DOHH2 (cell line): ENCODE measurements at regions not wholly inside any gene's neighbourhood (a gene's known extent, or its start where the extent isn't known, plus 50 kb on each side); places are given as distances from the start of the nearest gene placed in this dataset.

ENCODE experiments used
- EZH2phosphoT487 ChIP-seq: fragments of 200-600 bp; sonication (generic); IDR thresholded peaks from 2 replicates; pipeline ENCODE4 v1.6.1; 2017; ENCODE audit warnings: borderline replicate concordance, mild to moderate bottlenecking, antibody characterized with exemption, low read length, moderate library complexity, mixed read lengths
- TF ChIP-seq, protein P1 (sequence below): fragments of 200-600 bp; sonication (generic); IDR thresholded peaks from one replicate; pipeline ENCODE4 v1.5.1; 2014; ENCODE audit warnings: antibody characterized with exemption, mild to moderate bottlenecking, low read depth, low read length; ENCODE audit not compliant: poor library complexity, severe bottlenecking

DNA sequence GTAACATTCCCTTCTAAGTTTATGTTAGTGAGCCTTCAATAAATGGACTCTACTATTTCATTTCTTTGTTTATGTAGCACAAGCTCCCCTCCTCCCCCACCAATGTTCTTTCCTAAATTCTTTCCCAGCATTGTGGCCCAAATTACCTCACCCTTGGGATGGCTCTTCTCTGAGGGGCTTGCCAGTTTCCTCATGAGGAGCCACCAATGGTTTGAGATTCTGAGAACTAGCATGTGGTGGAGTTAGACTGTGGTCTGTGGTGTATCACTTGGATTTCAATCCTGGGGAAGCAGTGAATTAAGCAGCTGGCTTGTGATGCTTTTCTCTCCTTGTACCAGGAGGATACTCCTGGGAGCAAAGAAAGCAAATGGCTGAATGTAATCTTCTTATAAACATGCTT, 50.0 kb upstream of the NPHP3 start:
- TF ChIP-seq, protein P1, sequence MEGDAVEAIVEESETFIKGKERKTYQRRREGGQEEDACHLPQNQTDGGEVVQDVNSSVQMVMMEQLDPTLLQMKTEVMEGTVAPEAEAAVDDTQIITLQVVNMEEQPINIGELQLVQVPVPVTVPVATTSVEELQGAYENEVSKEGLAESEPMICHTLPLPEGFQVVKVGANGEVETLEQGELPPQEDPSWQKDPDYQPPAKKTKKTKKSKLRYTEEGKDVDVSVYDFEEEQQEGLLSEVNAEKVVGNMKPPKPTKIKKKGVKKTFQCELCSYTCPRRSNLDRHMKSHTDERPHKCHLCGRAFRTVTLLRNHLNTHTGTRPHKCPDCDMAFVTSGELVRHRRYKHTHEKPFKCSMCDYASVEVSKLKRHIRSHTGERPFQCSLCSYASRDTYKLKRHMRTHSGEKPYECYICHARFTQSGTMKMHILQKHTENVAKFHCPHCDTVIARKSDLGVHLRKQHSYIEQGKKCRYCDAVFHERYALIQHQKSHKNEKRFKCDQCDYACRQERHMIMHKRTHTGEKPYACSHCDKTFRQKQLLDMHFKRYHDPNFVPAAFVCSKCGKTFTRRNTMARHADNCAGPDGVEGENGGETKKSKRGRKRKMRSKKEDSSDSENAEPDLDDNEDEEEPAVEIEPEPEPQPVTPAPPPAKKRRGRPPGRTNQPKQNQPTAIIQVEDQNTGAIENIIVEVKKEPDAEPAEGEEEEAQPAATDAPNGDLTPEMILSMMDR = no peak
- TF ChIP-seq EZH2phosphoT487 = no peak
